H1 (cell line): ENCODE measurements at regions not wholly inside any gene's neighbourhood (a gene's known extent, or its start where the extent isn't known, plus 50 kb on each side); places are given as distances from the start of the nearest gene placed in this dataset.

Experiments used
- CTCF ChIA-PET: fragments of 300-600 bp; sonication (Branson Sonifier 250); formaldehyde crosslinking; loops from one replicate; lab custom pipeline; 2021; ENCODE audit not compliant: partially characterized antibody; lab: Charles Lee
- POLR2A ChIA-PET: fragments of 300-600 bp; sonication (Branson Sonifier 250); formaldehyde crosslinking; loops from one replicate; lab custom pipeline; 2021; ENCODE audit warnings: inconsistent platforms; ENCODE audit not compliant: partially characterized antibody; lab: Charles Lee
- DNase-seq, 2 experiments: peaks; one replicate each; pipeline versions ENCODE4 v3.0.0 to v3.0.0-alpha.2; 2010 to 2022; ENCODE audit warnings: low spot score in 2 of 2, low read depth in 1 of 2, mixed read lengths in 1 of 2
- FAIRE-seq: peaks from 2 replicates; lab custom pipeline; 2011; peaks lifted over from hg19 to GRCh38; lab: Jason Lieb, UNC
- H2AFZ ChIP-seq: 2 replicates; pipeline ENCODE4 v1.8.1; 2012; ENCODE audit warnings: low read length, inconsistent platforms
- H2AK5ac ChIP-seq: 2 replicates; pipeline ENCODE4 v1.6.1; 2013; ENCODE audit warnings: low read depth, low read length
- H2BK120ac ChIP-seq: replicated peaks from 2 replicates; pipeline ENCODE3; 2013; ENCODE audit warnings: low read depth, low read length, inconsistent platforms
- H2BK12ac ChIP-seq: 2 replicates; pipeline ENCODE4 v1.6.1; 2013; ENCODE audit warnings: low read depth, low read length
- H2BK15ac ChIP-seq: 2 replicates; pipeline ENCODE4 v1.6.1; 2013; ENCODE audit warnings: low read length
- H2BK20ac ChIP-seq: 2 replicates; pipeline ENCODE4 v1.6.1; 2013; ENCODE audit warnings: low read length
- H2BK5ac ChIP-seq: 2 replicates; pipeline ENCODE4 v1.6.1; 2013; ENCODE audit warnings: low read depth, low read length
- H3K14ac ChIP-seq: 2 replicates; pipeline ENCODE4 v1.6.1; 2013; ENCODE audit warnings: inconsistent platforms; ENCODE audit not compliant: insufficient read length
- H3K18ac ChIP-seq: 2 replicates; pipeline ENCODE4 v1.6.1; 2013; ENCODE audit warnings: low read length; ENCODE audit errors: extremely low read depth
- H3K23ac ChIP-seq: 2 replicates; pipeline ENCODE4 v1.6.1; 2013; ENCODE audit warnings: inconsistent platforms; ENCODE audit not compliant: insufficient read length
- H3K23me2 ChIP-seq: 2 replicates; pipeline ENCODE4 v1.6.1; 2013; ENCODE audit warnings: low read depth, low read length
- H3K27ac ChIP-seq: 2 replicates; pipeline ENCODE4 v1.6.1; 2011; ENCODE audit warnings: low read depth, low read length, inconsistent platforms
- H3K27me3 ChIP-seq, 4 experiments: replicated peaks in 1 of 4; 1 replicate in 1 of 4; 2 replicates in 3 of 4; pipeline versions ENCODE4 v1.6.1 to v1.8.1; 2011 to 2013; ENCODE audit warnings: low read length in 3 of 4, mild to moderate bottlenecking in 3 of 4, inconsistent platforms in 2 of 4, mixed read lengths in 2 of 4, moderate library complexity in 1 of 4; ENCODE audit not compliant: control insufficient read depth in 3 of 4, insufficient read depth in 3 of 4; ENCODE audit errors: extremely low read depth in 1 of 4
- H3K36me3 ChIP-seq, 4 experiments: 2 replicates each; pipeline versions ENCODE4 v1.6.1 to v1.8.1; 2011 to 2013; ENCODE audit warnings: mild to moderate bottlenecking in 4 of 4, low read length in 3 of 4, moderate library complexity in 2 of 4, control low read depth in 1 of 4, inconsistent platforms in 1 of 4; ENCODE audit not compliant: insufficient read depth in 4 of 4, control insufficient read depth in 2 of 4
- H3K4ac ChIP-seq: replicated peaks from 2 replicates; pipeline ENCODE3; 2013; ENCODE audit warnings: low read length, low read depth, mixed read lengths, inconsistent platforms; ENCODE audit not compliant: insufficient read length
- H3K4me1 ChIP-seq, 4 experiments: replicated peaks in 1 of 4; 1 replicate in 1 of 4; 2 replicates in 3 of 4; pipeline versions ENCODE4 v1.6.1 to v1.8.1; 2011 to 2013; ENCODE audit warnings: low read length in 3 of 4, inconsistent platforms in 2 of 4, mixed read lengths in 1 of 4; ENCODE audit not compliant: insufficient read depth in 4 of 4, control insufficient read depth in 3 of 4
- H3K4me2 ChIP-seq, 2 experiments: 2 replicates each; pipeline versions ENCODE4 v1.6.1 to v1.8.1; 2011 to 2013; ENCODE audit warnings: low read depth in 2 of 2, low read length in 2 of 2, control low read depth in 1 of 2, inconsistent platforms in 1 of 2, mild to moderate bottlenecking in 1 of 2; ENCODE audit not compliant: insufficient read depth in 1 of 2
- H3K4me3 ChIP-seq, 4 experiments: fragments of 200-600, 300-600 bp in 1 of 4; sonication (generic), shearing (Covaris generic), sonication (Bioruptor Twin) in 1 of 4; 2 replicates each; pipeline versions ENCODE4 v1.5.1 to v1.8.1; 2011 to 2016; ENCODE audit warnings: low read length in 4 of 4, low read depth in 3 of 4, control low read depth in 2 of 4, inconsistent platforms in 2 of 4, mild to moderate bottlenecking in 2 of 4, mixed read lengths in 1 of 4, moderate library complexity in 1 of 4; ENCODE audit not compliant: insufficient read depth in 2 of 4; ENCODE audit errors: extremely low read depth in 1 of 4
- H3K56ac ChIP-seq: replicated peaks from 2 replicates; pipeline ENCODE3; 2013; ENCODE audit warnings: low read depth, mild to moderate bottlenecking, mixed read lengths, low read length, inconsistent platforms; ENCODE audit not compliant: insufficient read length
- H3K79me1 ChIP-seq: 2 replicates; pipeline ENCODE4 v1.6.1; 2013; ENCODE audit warnings: low read depth, low read length, control low read depth
- H3K79me2 ChIP-seq, 2 experiments: 2 replicates each; pipeline versions ENCODE4 v1.6.1 to v1.8.1; 2012 to 2013; ENCODE audit warnings: low read length in 2 of 2, mild to moderate bottlenecking in 2 of 2, inconsistent platforms in 1 of 2; ENCODE audit not compliant: insufficient read depth in 2 of 2, control insufficient read depth in 1 of 2
- H3K9ac ChIP-seq, 4 experiments: replicated peaks in 1 of 4; 1 replicate in 1 of 4; 2 replicates in 3 of 4; pipeline versions ENCODE4 v1.6.1 to v1.8.1; 2011 to 2013; ENCODE audit warnings: low read depth in 3 of 4, low read length in 3 of 4, control low read depth in 2 of 4, mild to moderate bottlenecking in 2 of 4, moderate library complexity in 2 of 4, inconsistent platforms in 1 of 4; ENCODE audit errors: extremely low read depth in 1 of 4
- H3K9me3 ChIP-seq, 2 experiments: 2 replicates each; pipeline versions ENCODE4 v1.6.1 to v1.8.1; 2012 to 2013; ENCODE audit warnings: mild to moderate bottlenecking in 2 of 2, moderate library complexity in 2 of 2, control low read depth in 1 of 2, inconsistent platforms in 1 of 2, low read depth in 1 of 2, low read length in 1 of 2, mixed read lengths in 1 of 2; ENCODE audit not compliant: insufficient read depth in 2 of 2
- H4K20me1 ChIP-seq, 2 experiments: replicated peaks in 1 of 2; 2 replicates each; pipeline versions ENCODE3 to v1.8.1; 2011 to 2013; ENCODE audit warnings: inconsistent platforms in 2 of 2, low read length in 2 of 2, mild to moderate bottlenecking in 1 of 2; ENCODE audit not compliant: insufficient read depth in 2 of 2, control insufficient read depth in 1 of 2
- H4K5ac ChIP-seq: 2 replicates; pipeline ENCODE4 v1.6.1; 2013; ENCODE audit warnings: low read length, low read depth, mixed read lengths, inconsistent platforms; ENCODE audit not compliant: insufficient read length
- H4K8ac ChIP-seq: 2 replicates; pipeline ENCODE4 v1.8.0; 2013; ENCODE audit warnings: mild to moderate bottlenecking, moderate library complexity, low read length, inconsistent platforms; ENCODE audit not compliant: insufficient read depth; ENCODE audit errors: extremely low read depth
- H4K91ac ChIP-seq: replicated peaks from 2 replicates; pipeline ENCODE3; 2013; ENCODE audit warnings: low read length, mixed read lengths, inconsistent platforms; ENCODE audit not compliant: insufficient read length
- BCL11A ChIP-seq, 2 experiments: IDR thresholded peaks; one replicate each; pipeline ENCODE4 v1.6.1; 2011; ENCODE audit warnings: low read depth in 2 of 2, low read length in 2 of 2, mild to moderate bottlenecking in 2 of 2
- FOSL1 ChIP-seq: IDR thresholded peaks from 2 replicates; pipeline ENCODE4 v1.6.1; 2011; ENCODE audit warnings: mild to moderate bottlenecking, low read depth, low read length, moderate library complexity; ENCODE audit not compliant: insufficient read depth
- PHF8 ChIP-seq: fragments of 200-600 bp; sonication (generic); conservative IDR thresholded peaks from 2 replicates; pipeline ENCODE4 v1.7.1; 2012; ENCODE audit warnings: low read depth, mild to moderate bottlenecking, inconsistent platforms, low read length, moderate library complexity
- SIRT6 ChIP-seq: IDR thresholded peaks from one replicate; pipeline ENCODE4 v1.7.1; 2012; ENCODE audit warnings: low read length, inconsistent platforms
- SP1 ChIP-seq: IDR thresholded peaks from 2 replicates; pipeline ENCODE4 v1.6.1; 2011; ENCODE audit warnings: low read depth, low read length
- WGBS, 2 experiments: shearing (Covaris generic) in 1 of 2; methylation state at CpG; one replicate each; pipeline versions ENCODE4 v1.1.6 to v1.1.7; 2013 to 2015; ENCODE audit warnings: low lambda C conversion rate in 2 of 2, mixed read lengths in 2 of 2, inconsistent platforms in 1 of 2, low coverage in 1 of 2, missing lambda C conversion rate in 1 of 2; ENCODE audit not compliant: insufficient replicate concordance in 2 of 2, insufficient coverage in 1 of 2, insufficient read length in 1 of 2; ENCODE audit errors: extremely low coverage in 1 of 2, missing lambda C conversion rate in 1 of 2; 5-methylcytosine and 5-hydroxymethylcytosine counted together

DNA sequence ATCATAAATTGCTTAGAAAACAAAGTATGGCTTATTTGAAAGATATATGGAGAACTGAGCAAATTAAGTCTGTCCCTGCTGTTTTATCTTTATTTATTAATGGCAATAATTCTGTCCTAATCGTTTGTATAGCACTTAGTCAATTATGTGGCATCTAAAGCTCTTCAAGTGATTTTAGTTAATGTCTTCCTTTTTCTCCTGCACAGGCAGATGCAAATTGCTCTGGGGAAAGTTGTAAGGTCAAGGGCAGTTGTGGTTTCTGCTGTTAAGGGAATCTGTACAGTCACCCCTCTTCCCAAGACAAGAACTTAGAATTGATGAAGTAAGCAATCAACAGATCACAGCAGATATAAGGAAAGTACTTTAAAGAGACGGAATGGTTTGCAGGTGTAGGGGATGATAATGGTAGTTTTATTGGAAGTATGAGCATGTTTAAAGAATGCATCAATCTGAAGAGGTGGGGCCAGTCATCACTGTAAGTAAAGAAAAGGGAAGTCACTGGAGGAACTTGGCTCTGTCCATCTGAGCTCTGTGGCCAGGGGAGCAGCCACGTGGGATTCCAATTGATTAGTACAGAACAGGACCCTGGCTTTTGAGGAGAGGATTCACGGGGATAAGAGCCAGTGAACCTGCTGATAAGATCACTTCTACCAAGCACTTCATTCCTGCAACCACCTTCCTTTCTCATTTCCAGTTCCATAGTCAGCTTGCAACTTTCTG, 116.0 kb upstream of the KCNJ6 start:
- Histone ChIP-seq H2BK120ac (no peak overlapping the region), H3K4me3 (no peak overlapping the region), H3K9me3 (no peaks in the 10 kb centered on the region), H3K27me3 (no peaks in the 10 kb centered on the region), H4K8ac (no peak overlapping the region), H4K91ac (no peak overlapping the region), H2BK5ac (no peak overlapping the region), H3K79me1 (no peaks in the 10 kb centered on the region), H3K27ac (no peak overlapping the region), H4K20me1 (no peaks in the 10 kb centered on the region), H2BK20ac (no peak overlapping the region), H2AK5ac (no peak overlapping the region), H3K56ac (no peak overlapping the region), H3K14ac (no peak overlapping the region), H2BK12ac (no peak overlapping the region), H3K4me2 (no peak overlapping the region), H3K36me3 (no peaks in the 10 kb centered on the region), H4K5ac (no peak overlapping the region), H2BK15ac (no peak overlapping the region), H2AFZ (no peak overlapping the region), H3K79me2 (no peaks in the 10 kb centered on the region), H3K4ac (no peak overlapping the region), H3K9ac (no peak overlapping the region), H3K18ac (no peak overlapping the region), H3K23me2 (no peaks in the 10 kb centered on the region), H3K23ac (no peak overlapping the region), H3K4me1 (no peaks in the 10 kb centered on the region)
- 76% methylated on average over 4 of the region's 4 CpGs; no CpG with 5 or more reads in 1 of the 2 experiments for WGBS, 2 experiments
- CTCF ChIA-PET = no interaction called here
- no peak for FAIRE-seq
- POLR2A ChIA-PET = no interaction called here
- DNase-seq = no peak
- TF ChIP-seq SP1 = no peak
- no peak for TF ChIP-seq PHF8
- TF ChIP-seq BCL11A (IDR thresholded peaks at IDR 0.05; ENCODE audit: low read depth in 2 of 2, low read length in 2 of 2) = no peak
- TF ChIP-seq SIRT6 = no peak
- no peak for TF ChIP-seq FOSL1
